Activated T-helper 2 cell treated with anti-CD3 and anti-CD28 coated beads, Interferon-gamma antibody, Interleukin-2, Interleukin-4, amounts not matched to agents 10 μg/mL and 5 μg/mL and 100 μg/mL, durations not matched to agents 14 hours and 24 hours and 36 hours (primary cell): ENCODE measurements at regions not wholly inside any gene's neighbourhood (a gene's known extent, or its start where the extent isn't known, plus 50 kb on each side); places are given as distances from the start of the nearest gene placed in this dataset.
"Not testable (repeated sequence)": the region's sequence is repeated elsewhere in the genome, so short reads cannot be mapped to it uniquely, and the experiment has no call there.

Experiments used
- DNase-seq: peaks from one replicate; pipeline ENCODE4 v3.0.0; 2021; ENCODE audit warnings: low spot score
- H3K27ac Mint-ChIP-seq: one replicate; pipeline ENCODE4 v1.8.0; 2021; ENCODE audit warnings: mixed read lengths
- H3K27me3 Mint-ChIP-seq: one replicate; pipeline ENCODE4 v1.8.0; 2021; ENCODE audit warnings: low read depth, mixed read lengths
- H3K36me3 Mint-ChIP-seq: one replicate; pipeline ENCODE4 v1.8.0; 2021; ENCODE audit warnings: low read depth, mixed read lengths
- H3K4me1 Mint-ChIP-seq: one replicate; pipeline ENCODE4 v1.8.0; 2021; ENCODE audit warnings: low read depth, mixed read lengths
- H3K4me3 Mint-ChIP-seq: one replicate; pipeline ENCODE4 v1.8.0; 2021; ENCODE audit warnings: low read depth, mild to moderate bottlenecking, moderate library complexity, mixed read lengths
- H3K9me3 Mint-ChIP-seq: one replicate; pipeline ENCODE4 v1.8.0; 2021; ENCODE audit warnings: mixed read lengths
- intact Hi-C: fragments of 100-400 bp; cut with micrococcal nuclease; formaldehyde crosslinking; loops from one replicate; pipeline ENCODE4 v1.15.1; 2023

- no peak for DNase-seq
- H3K27me3 Mint-ChIP-seq: peaks cover 5% of the 10 kb centered on the region
- H3K4me3 Mint-ChIP-seq: no peak overlapping the region
- no peak overlapping the region for H3K27ac Mint-ChIP-seq
- H3K9me3 Mint-ChIP-seq: no peaks in the 10 kb centered on the region
- no peaks in the 10 kb centered on the region for H3K4me1 Mint-ChIP-seq
- H3K36me3 Mint-ChIP-seq: no peaks in the 10 kb centered on the region
- intact Hi-C loops: no loop called here
Observed at GRCh38 chr22:27068121-27068520, 410.7 kb downstream of the MIAT start.

DNA sequence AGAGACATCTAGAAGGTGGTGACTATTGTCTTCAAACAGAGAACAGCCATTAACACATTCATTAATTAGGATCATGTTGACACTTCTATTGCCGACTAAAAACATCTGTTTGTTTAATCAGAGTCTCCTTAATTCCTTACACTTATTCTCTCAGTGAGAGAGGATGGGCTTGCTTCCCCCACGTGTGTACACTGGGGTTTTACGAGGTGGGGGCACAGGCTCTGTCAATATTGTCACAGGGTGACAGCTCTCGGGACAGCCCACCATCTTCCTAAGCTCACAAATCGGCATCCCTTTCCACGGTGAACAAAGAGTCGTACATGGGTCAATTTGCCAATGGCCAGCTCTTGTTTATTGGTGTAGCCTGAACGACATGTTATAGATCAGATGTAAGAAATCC lies 413.2 kb downstream of the MIAT start:
- Mint-ChIP-seq H3K27ac (no peak overlapping the region), H3K9me3 (no peaks in the 10 kb centered on the region), H3K4me3 (no peak overlapping the region), H3K36me3 (no peaks in the 10 kb centered on the region), H3K4me1 (no peaks in the 10 kb centered on the region), H3K27me3 (peaks cover 2% of the 10 kb centered on the region)
- intact Hi-C loops: no loop called here
- DNase-seq: no peak

GRCh38 chr22:27073601-27074425 lies 416.4 kb downstream of the MIAT start:
- no peak for DNase-seq
- Mint-ChIP-seq H3K4me3 (no peak overlapping the region), H3K36me3 (no peaks in the 10 kb centered on the region), H3K9me3 (no peaks in the 10 kb centered on the region), H3K4me1 (no peaks in the 10 kb centered on the region), H3K27ac (no peak overlapping the region), H3K27me3 (no peaks in the 10 kb centered on the region)
- intact Hi-C loops: no loop called here

DNA sequence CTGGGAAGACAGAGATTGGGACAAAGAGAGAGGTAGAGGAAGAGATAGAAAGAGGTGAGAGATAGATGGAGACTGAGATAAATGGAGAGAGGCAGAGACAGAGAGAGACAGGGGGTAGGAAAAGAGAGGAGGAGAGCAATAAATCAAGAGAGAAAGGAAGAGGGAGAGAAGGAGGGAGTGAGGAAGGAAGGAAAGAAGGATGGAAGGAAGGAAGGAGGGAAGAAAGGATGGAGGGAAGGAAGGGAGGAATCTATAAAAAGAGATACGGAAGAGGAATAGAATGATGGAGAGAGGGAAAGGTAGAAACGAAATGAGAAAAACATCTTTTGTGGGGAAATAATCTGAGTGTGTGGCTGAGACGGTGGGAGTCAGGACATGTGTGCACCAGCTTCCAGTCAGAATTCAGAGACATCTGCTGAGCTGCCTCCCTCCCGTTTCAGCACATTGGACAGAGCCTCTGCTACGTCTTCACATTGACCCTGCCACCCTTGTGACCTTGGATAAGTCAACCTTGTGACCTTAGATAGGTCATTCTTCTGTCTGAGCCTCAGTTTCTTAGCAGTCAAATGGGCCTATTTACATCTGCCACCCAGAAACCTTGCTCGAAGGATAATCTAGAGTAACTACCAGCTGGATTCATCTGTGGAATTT lies 417.8 kb downstream of the MIAT start:
- Mint-ChIP-seq H3K36me3 (no peaks in the 10 kb centered on the region), H3K4me1 (no peaks in the 10 kb centered on the region), H3K27me3 (no peaks in the 10 kb centered on the region), H3K4me3 (no peak overlapping the region), H3K27ac (no peak overlapping the region), H3K9me3 (no peaks in the 10 kb centered on the region)
- intact Hi-C loops: no loop called here
- no peak for DNase-seq

DNA sequence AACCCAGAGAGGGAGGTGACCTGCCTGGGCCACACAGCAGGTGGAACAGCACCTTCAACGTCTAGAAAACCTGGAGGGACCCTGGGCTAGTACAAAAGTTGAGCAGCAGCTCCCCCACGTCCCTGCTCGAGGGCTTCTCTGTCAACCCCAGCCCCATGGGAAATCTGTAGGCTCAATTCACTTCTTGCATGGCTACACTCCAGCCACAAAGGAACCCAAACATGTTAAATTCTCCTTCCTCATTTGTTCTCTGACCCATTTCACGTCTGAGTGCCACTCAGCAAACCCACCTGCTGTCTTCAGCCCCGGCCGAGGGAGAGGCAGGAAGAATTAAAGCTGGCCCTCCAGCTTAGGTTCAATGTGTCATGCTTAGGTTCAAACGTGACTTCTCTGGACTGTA lies 418.5 kb downstream of the MIAT start:
- Mint-ChIP-seq H3K36me3 (no peaks in the 10 kb centered on the region), H3K27me3 (no peaks in the 10 kb centered on the region), H3K27ac (no peak overlapping the region), H3K4me3 (no peak overlapping the region), H3K4me1 (no peaks in the 10 kb centered on the region), H3K9me3 (no peaks in the 10 kb centered on the region)
- intact Hi-C loops: no loop called here
- no peak for DNase-seq

DNA sequence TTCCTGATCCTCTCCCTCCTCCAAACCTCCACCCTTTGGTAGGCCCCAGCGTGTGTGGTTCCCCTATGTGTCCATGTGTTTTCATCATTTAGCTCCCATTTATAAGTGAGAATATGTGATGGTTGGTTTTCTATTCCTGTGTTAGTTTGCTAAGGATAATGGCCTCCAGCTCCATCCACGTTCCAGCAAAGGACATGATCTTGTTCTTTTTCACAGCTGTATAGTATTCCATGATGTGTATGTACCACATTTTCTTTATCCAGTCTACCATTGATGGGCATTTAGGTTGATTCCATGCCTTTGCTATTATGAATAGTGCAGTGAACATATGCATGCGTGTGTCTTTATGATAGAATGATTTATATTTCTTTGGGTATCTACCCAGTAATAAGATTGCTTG lies 420.7 kb downstream of the MIAT start:
- H3K9me3 Mint-ChIP-seq, H3K4me3 Mint-ChIP-seq, H3K27me3 Mint-ChIP-seq, DNase-seq, H3K4me1 Mint-ChIP-seq, H3K27ac Mint-ChIP-seq, H3K36me3 Mint-ChIP-seq, intact Hi-C loops: not testable (repeated sequence)

DNA sequence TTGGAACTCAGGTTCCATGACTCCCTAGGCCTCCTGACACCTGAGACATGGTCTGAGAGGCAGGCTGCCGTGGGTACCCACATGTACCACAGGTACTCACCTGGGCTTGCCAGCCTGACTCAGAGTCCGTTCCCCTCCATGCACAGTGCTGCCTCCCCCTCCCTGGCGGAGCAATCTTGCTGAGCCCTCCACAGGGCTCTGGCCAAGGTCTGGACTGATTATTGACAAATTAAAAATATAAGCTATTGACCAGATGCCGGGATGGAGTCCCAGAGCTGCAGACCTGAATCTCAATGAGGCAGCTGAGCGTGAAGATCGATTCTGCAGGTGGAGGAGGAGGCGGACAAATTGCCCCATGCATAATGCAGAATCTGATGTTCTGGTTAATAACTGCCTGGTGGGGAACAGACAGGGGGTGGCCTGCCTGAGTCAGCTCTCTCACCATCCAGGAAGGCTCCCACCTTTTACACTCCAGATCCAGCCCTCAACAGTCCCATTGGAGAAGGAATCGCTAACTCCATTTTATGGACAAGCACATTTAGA lies 422.7 kb downstream of the MIAT start:
- H3K27ac Mint-ChIP-seq: no peak overlapping the region
- no peak overlapping the region for H3K4me3 Mint-ChIP-seq
- intact Hi-C loops: no loop called here
- H3K36me3 Mint-ChIP-seq: no peaks in the 10 kb centered on the region
- H3K4me1 Mint-ChIP-seq: no peaks in the 10 kb centered on the region
- H3K9me3 Mint-ChIP-seq: no peaks in the 10 kb centered on the region
- no peaks in the 10 kb centered on the region for H3K27me3 Mint-ChIP-seq
- DNase-seq: no peak

GRCh38 chr22:27080863-27081262 lies 423.5 kb downstream of the MIAT start:
- no peaks in the 10 kb centered on the region for H3K36me3 Mint-ChIP-seq
- H3K9me3 Mint-ChIP-seq: no peaks in the 10 kb centered on the region
- H3K4me1 Mint-ChIP-seq: no peaks in the 10 kb centered on the region
- H3K4me3 Mint-ChIP-seq: no peak overlapping the region
- intact Hi-C loops: no loop called here
- no peaks in the 10 kb centered on the region for H3K27me3 Mint-ChIP-seq
- no peak for DNase-seq
- H3K27ac Mint-ChIP-seq: no peak overlapping the region

DNA sequence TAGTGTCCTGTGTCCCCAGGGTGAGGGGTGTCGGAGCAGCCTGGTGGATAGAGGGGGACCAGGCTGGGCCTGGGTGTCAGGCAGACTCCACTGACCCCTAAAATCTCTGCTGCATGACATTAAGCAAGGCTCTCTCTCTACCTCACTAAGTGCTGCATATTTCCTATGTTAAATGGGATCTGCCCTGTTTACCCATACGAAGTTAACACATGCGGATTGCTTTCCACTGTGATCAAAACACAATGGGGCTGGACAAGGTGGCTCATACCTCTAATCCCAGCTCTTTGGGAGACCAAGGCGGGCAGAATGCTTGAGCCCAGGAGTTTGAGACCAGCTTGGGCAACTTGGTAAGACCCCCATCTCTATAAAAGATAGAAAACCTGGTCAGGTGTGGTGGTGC lies 426.2 kb downstream of the MIAT start:
- Mint-ChIP-seq H3K9me3 (no peaks in the 10 kb centered on the region), H3K27ac (no peak overlapping the region), H3K36me3 (no peaks in the 10 kb centered on the region), H3K27me3 (no peaks in the 10 kb centered on the region), H3K4me1 (no peaks in the 10 kb centered on the region), H3K4me3 (no peak overlapping the region)
- DNase-seq: no peak
- intact Hi-C loops: no loop called here

DNA sequence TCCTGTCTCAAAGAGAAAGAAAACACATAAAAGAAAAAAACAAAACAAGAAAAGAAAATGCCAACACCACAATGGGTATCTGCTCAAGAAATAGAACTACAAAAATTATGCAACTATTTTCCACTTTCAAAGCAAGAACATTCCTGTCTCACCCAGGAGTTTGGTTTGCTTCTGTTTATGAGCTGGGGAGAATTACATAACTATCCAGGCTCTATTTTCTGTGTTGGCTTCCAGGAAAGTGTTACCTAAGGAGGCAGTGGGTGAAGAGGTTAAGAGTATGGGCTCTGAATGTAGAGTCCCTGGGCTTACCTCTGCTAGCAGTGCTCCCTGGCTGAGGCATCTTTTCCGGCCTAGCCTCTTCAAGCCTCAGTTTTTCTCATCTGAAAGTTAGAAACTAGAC lies 426.7 kb downstream of the MIAT start:
- H3K4me3 Mint-ChIP-seq: no peak overlapping the region
- no peak for DNase-seq
- intact Hi-C loops: no loop called here
- no peak overlapping the region for H3K27ac Mint-ChIP-seq
- no peaks in the 10 kb centered on the region for H3K27me3 Mint-ChIP-seq
- no peaks in the 10 kb centered on the region for H3K36me3 Mint-ChIP-seq
- no peaks in the 10 kb centered on the region for H3K9me3 Mint-ChIP-seq
- H3K4me1 Mint-ChIP-seq: no peaks in the 10 kb centered on the region

GRCh38 chr22:27086080-27087044 lies 429.0 kb downstream of the MIAT start:
- DNase-seq: no peak
- no peak overlapping the region for H3K27ac Mint-ChIP-seq
- no peaks in the 10 kb centered on the region for H3K9me3 Mint-ChIP-seq
- no peaks in the 10 kb centered on the region for H3K27me3 Mint-ChIP-seq
- H3K4me3 Mint-ChIP-seq: no peak overlapping the region
- no peaks in the 10 kb centered on the region for H3K4me1 Mint-ChIP-seq
- intact Hi-C loops: no loop called here
- H3K36me3 Mint-ChIP-seq: no peaks in the 10 kb centered on the region

GRCh38 chr22:27087051-27087450 lies 429.7 kb downstream of the MIAT start:
- intact Hi-C loops: no loop called here
- no peaks in the 10 kb centered on the region for H3K27me3 Mint-ChIP-seq
- no peak overlapping the region for H3K4me3 Mint-ChIP-seq
- no peaks in the 10 kb centered on the region for H3K4me1 Mint-ChIP-seq
- DNase-seq: no peak
- H3K36me3 Mint-ChIP-seq: no peaks in the 10 kb centered on the region
- no peak overlapping the region for H3K27ac Mint-ChIP-seq
- no peaks in the 10 kb centered on the region for H3K9me3 Mint-ChIP-seq
